HG03103 (cell line): ENCODE measurements at regions not wholly inside any gene's neighbourhood (a gene's known extent, or its start where the extent isn't known, plus 50 kb on each side); places are given as distances from the start of the nearest gene placed in this dataset.
"Not testable (repeated sequence)": the region's sequence is repeated elsewhere in the genome, so short reads cannot be mapped to it uniquely, and the experiment has no call there.

ENCODE experiments used
- ATAC-seq: cut with Tn5 transposase; IDR thresholded peaks from one replicate; pipeline ENCODE4 v1.9.1; 2021; ENCODE audit warnings: low read depth; ENCODE audit not compliant: unreplicated experiment

DNA sequence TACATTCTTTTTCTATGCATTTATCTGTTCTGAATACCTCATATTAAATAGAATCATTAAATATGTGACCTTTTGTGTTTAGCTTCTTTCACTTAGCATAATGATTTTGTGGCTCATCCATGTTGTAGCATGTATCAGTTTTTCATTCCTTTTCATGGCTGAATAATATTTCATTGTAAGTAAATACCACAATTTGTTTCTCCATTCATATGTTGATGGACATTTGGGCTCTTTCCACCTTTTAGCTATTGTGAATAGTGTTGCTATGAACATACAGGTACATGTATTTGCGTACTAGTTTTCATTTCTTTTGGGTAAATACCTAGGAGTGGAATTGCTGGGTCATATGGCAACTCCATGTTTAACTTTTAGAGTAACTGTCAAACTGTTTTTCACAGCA lies 85.1 kb downstream of the GNL3L start:
- no peak for ATAC-seq

- ATAC-seq: no peak
These were observed 103.6 kb downstream of the GNL3L start for GRCh38 chrX:54633641-54634040.

DNA sequence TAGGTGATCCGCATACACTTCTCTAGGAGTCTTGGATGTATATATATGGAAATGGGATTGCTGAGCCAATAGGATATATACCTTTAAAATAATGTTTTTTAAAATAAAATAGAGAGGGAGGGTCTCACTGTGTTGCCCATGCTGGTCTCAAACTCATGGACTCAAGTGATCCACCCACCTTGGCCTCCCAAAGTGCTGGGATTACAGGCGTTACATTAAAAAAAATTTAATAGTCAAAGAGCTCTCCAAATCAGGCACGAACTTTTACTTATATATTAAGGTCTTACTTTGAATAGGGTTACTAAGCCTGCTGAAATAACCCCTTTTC lies 109.0 kb downstream of the GNL3L start:
- no peak for ATAC-seq

- ATAC-seq: peak; percentile 91
These were observed 109.5 kb downstream of the GNL3L start for GRCh38 chrX:54639346-54640102.

GRCh38 chrX:54640103-54640690 lies 110.2 kb downstream of the GNL3L start:
- ATAC-seq: no peak

- ATAC-seq: no peak
These were observed 110.7 kb downstream of the GNL3L start for GRCh38 chrX:54640736-54641135.

DNA sequence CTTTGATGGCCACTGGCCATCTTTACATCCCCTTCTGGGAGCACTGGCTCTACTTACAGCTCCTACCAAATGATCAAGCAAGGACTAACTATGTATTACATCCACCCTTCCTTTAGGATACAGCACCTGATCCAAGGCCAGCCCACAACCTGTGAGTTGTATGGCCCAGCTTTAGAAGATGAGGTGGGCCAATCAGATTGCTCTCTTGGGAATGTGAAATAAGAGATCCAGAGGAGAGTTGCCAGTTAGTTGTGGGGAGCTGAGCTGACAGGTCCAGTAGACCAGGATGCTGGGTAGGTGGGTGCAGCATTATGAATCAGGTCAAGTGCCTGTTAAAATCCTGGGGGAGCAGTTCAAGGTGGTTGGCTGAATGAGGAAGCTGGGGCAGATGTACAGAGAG lies 111.5 kb downstream of the GNL3L start:
- ATAC-seq: no peak

DNA sequence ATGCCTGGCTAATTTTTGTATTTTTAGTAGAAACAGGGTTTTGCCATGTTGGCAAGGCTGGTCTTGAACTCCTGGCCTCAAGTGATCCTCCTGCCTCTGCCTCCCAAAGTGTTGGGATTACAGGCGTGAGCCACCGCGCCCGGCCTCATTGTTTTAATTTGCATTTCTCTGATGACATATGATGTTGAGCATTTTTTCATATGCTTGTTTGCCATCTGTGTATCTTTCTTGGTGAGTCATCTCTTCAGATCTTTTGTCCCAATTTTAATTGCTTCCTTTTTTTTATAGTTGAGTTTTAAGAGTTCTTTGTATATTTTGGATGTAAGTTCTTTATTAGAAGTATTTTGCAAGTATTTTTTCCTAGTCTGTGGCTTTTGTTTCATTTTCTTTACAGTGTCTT lies 117.6 kb downstream of the GNL3L start:
- ATAC-seq: not testable (repeated sequence)

DNA sequence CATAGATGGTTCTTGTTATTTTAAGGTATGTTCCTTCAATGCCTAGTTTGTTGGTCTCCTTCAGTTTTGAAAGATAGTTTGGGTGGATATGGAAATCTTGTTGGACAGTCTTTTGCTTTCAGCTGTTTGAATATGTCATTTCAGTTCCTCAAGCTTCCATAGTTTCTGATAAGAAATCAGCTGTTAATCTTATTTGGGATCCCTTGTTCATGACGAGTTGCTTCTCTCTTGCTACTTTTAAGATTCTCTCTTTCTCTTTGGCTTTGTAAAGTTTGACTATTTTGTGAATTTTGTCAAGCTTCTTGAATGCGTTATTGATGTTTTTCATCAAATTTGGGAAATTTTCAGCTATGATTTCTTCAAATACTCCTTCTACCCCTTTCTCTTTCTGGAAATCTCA lies 129.5 kb downstream of the GNL3L start:
- ATAC-seq: no peak

DNA sequence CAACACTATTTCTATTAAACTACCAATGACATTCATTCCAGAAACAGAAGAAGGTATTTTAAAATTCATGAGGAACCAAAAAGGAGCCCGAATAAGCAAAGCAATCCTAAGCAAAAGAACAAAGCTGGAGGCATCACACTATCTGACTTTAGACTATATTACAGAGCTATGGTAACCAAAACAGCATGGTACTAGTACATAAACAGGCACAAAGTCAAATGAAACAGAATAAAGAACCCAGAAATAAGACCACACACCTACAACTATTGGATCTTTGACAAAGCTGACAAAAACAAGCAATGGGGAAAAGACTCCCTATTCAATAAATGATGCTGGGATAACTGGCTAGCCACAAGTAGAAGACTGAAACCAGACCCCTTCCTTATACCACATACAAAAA lies 122.3 kb downstream of the ITIH6 start:
- ATAC-seq: no peak

GRCh38 chrX:54695231-54695630 lies 102.8 kb downstream of the ITIH6 start:
- ATAC-seq: no peak

DNA sequence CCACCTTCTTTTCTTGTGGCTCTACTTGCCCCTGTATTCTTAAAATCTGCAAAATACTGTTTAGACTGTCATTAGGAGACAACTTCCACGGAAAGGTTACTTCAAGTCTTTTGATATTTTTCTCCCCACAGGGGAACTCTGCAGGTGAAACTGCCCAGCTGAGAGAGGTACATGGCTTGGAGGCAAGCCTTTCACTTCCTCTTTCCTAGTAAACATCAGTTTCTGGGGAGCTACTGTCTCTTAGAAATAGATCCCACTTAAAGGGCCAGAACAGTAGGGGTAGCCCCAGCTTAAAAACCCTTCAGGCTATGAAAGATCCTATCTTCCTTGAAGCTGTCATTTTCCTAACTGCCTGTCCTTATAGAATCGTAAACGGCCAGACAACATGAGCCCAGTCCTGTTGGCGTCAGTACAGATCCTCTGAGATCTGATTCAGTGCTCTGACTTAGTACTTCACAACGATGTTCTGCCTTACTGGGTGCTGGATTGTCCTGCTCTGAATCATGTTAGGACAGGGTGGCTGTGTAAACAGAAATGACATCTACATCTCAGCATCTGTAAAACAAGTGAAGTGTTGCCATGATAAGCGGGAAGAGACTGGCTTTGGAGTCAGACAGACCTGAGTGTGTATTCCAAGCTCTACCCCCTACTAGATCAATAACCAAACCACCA lies 102.1 kb downstream of the ITIH6 start:
- peak; percentile 96 for ATAC-seq
